ENCODE measurements at regions not wholly inside any gene's neighbourhood (a gene's known extent, or its start where the extent isn't known, plus 50 kb on each side); places are given as distances from the start of the nearest gene placed in this dataset.

- H3K4me3 ChIP-seq (ENCODE audit: low read depth, low read length): no peak overlapping the region
- TF ChIP-seq, protein P1, sequence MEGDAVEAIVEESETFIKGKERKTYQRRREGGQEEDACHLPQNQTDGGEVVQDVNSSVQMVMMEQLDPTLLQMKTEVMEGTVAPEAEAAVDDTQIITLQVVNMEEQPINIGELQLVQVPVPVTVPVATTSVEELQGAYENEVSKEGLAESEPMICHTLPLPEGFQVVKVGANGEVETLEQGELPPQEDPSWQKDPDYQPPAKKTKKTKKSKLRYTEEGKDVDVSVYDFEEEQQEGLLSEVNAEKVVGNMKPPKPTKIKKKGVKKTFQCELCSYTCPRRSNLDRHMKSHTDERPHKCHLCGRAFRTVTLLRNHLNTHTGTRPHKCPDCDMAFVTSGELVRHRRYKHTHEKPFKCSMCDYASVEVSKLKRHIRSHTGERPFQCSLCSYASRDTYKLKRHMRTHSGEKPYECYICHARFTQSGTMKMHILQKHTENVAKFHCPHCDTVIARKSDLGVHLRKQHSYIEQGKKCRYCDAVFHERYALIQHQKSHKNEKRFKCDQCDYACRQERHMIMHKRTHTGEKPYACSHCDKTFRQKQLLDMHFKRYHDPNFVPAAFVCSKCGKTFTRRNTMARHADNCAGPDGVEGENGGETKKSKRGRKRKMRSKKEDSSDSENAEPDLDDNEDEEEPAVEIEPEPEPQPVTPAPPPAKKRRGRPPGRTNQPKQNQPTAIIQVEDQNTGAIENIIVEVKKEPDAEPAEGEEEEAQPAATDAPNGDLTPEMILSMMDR (conservative IDR thresholded peaks at IDR 0.05; ENCODE audit: low read depth, low read length): no peak
- DNase-seq (ENCODE audit: low read depth): no peak
These were observed 287.1 kb downstream of the LPIN1 start for GRCh38 chr2:12033494-12033893.

DNA sequence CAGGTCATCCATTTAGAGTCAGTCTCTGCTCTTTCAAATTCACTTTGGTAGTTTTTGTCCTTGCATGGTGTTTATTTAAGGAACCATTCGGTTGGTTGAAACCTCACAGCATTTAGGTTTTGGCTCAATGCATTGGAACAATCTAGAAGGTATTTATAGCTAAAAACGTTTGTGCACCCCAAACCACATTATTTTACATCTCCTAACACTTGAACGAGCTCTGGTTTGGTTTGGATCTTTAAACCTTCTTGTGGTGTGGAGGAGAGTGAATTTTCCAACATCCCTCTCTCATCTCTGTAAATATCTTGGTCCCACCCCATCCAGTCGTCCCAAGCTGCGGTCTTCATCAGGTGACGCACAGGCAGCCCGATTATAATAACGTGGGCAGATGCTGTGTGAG lies 287.9 kb downstream of the LPIN1 start:
- H3K4me3 ChIP-seq (ENCODE audit: low read depth, low read length): no peak overlapping the region
- DNase-seq (ENCODE audit: low read depth): no peak
- TF ChIP-seq, protein P1 (conservative IDR thresholded peaks at IDR 0.05; ENCODE audit: low read depth, low read length): no peak

GRCh38 chr2:12035029-12035720 lies 288.7 kb downstream of the LPIN1 start:
- H3K4me3 ChIP-seq (ENCODE audit: low read depth, low read length): no peak overlapping the region
- no peak for DNase-seq (ENCODE audit: low read depth)
- TF ChIP-seq, protein P1 (conservative IDR thresholded peaks at IDR 0.05; ENCODE audit: low read depth, low read length): no peak

DNA sequence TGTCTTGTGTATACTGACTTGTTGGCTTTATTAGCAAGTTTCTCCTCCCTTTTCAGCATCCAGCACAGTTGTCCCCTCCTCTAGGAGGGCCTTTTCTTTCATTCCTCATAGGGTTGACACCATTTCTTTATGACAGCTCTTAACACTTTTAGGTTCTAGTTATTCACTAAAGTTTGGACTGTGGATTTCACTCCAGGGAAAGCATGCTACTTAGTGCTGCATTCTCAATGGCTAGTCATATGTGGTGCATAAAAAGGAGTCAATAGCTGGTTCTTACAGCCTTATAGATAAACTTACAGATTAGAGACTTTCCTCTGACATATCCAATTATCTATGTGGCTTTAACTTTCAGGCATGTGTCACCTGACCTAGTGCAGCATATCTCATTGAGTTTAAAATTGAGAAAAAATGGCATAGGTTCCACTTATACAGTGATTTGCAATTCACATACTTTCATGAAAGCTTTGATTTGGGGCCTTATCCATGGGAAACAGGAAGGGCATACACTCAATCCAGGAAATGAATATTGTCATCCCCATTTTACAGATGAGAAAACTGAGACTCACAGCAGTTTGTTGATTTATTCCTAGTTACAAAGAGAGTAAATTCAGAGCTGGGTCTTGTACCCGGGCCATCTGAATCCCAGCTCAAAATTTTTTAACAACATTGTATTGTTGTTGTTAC lies 289.7 kb downstream of the LPIN1 start:
- no peak overlapping the region for H3K4me3 ChIP-seq (ENCODE audit: low read depth, low read length)
- TF ChIP-seq, protein P1 (conservative IDR thresholded peaks at IDR 0.05; ENCODE audit: low read depth, low read length): no peak
- DNase-seq (ENCODE audit: low read depth): no peak

- DNase-seq (ENCODE audit: low read depth): no peak
- H3K4me3 ChIP-seq (ENCODE audit: low read depth, low read length): no peak overlapping the region
- TF ChIP-seq, protein P1 (conservative IDR thresholded peaks at IDR 0.05; ENCODE audit: low read depth, low read length): no peak
These were observed 290.2 kb downstream of the LPIN1 start for GRCh38 chr2:12036640-12036983.

- TF ChIP-seq, protein P1 (conservative IDR thresholded peaks at IDR 0.05; ENCODE audit: low read depth, low read length): no peak
- no peak overlapping the region for H3K4me3 ChIP-seq (ENCODE audit: low read depth, low read length)
- no peak for DNase-seq (ENCODE audit: low read depth)
These were observed 290.9 kb downstream of the LPIN1 start for GRCh38 chr2:12037301-12037700.

DNA sequence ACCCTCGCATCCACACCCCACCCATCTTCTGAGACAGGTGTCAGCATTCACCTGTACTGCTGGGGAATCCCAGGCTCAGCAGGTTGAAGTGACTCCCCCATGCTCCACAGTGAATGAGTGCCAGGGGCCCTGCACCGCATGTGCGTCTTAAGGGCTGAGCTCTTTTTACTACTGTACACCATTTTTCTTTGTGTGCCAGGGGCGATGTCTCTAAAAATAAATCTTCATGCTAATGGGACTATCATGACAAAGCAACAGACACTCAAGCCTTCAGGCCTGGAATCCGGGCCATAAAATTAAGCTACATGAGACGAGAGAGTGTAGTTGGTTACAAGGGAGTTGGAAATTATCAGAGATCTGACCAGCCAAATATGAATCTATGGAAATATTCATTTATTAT lies 294.8 kb downstream of the LPIN1 start:
- no peak for DNase-seq (ENCODE audit: low read depth)
- H3K4me3 ChIP-seq (ENCODE audit: low read depth, low read length): no peak overlapping the region
- TF ChIP-seq, protein P1 (conservative IDR thresholded peaks at IDR 0.05; ENCODE audit: low read depth, low read length): no peak

Measured in epithelial cell of proximal tubule (primary cell).